WTC11 (cell line): ENCODE measurements at regions not wholly inside any gene's neighbourhood (a gene's known extent, or its start where the extent isn't known, plus 50 kb on each side); places are given as distances from the start of the nearest gene placed in this dataset.
A peak's percentile ranks its signal among the peaks of the same experiment; 100 is the strongest.

Experiments used
- ATAC-seq: fragments of 200-7000 bp; cut with Tn5 transposase; 2 replicates; pipeline ENCODE4 v1.10.0; 2021; ENCODE audit warnings: mild to moderate bottlenecking, moderate library complexity
- CTCF ChIA-PET: fragments of 300-600 bp; sonication (Branson Sonifier 250); formaldehyde crosslinking; loops from one replicate; lab custom pipeline; 2021; ENCODE audit warnings: antibody characterized with exemption; lab: Charles Lee
- POLR2A ChIA-PET: fragments of 350-600 bp; sonication (Branson Sonifier 250); formaldehyde crosslinking; loops from one replicate; lab custom pipeline; 2021; ENCODE audit warnings: antibody characterized with exemption; lab: Charles Lee
- DNase-seq: peaks from one replicate; pipeline ENCODE4 v3.0.0; 2021; ENCODE audit warnings: low spot score
- H3K27ac Mint-ChIP-seq: 2 replicates; pipeline ENCODE4 v1.8.0; 2021; ENCODE audit warnings: mixed read lengths
- H3K27me3 Mint-ChIP-seq: 2 replicates; pipeline ENCODE4 v1.8.0; 2021; ENCODE audit warnings: low read depth, mild to moderate bottlenecking, moderate library complexity, mixed read lengths
- H3K36me3 Mint-ChIP-seq: 2 replicates; pipeline ENCODE4 v1.8.0; 2021; ENCODE audit warnings: mixed read lengths
- H3K4me1 Mint-ChIP-seq: 2 replicates; pipeline ENCODE4 v1.8.0; 2022; ENCODE audit warnings: mixed read lengths
- H3K4me3 Mint-ChIP-seq: 2 replicates; pipeline ENCODE4 v1.8.0; 2021; ENCODE audit warnings: mild to moderate bottlenecking, moderate library complexity, mixed read lengths
- H3K9me3 Mint-ChIP-seq: 2 replicates; pipeline ENCODE4 v1.8.0; 2021; ENCODE audit warnings: mixed read lengths
- ATF1 ChIP-seq: sonication (generic); formaldehyde crosslinking; IDR thresholded peaks from 2 replicates; pipeline ENCODE4 v1.8.1; 2023; ENCODE audit warnings: mild to moderate bottlenecking, moderate library complexity, missing genetic modification reagents
- CREM ChIP-seq: sonication (generic); formaldehyde crosslinking; IDR thresholded peaks from 2 replicates; pipeline ENCODE4 v1.8.1; 2022; ENCODE audit warnings: mild to moderate bottlenecking, missing genetic modification reagents, moderate library complexity
- ELF4 ChIP-seq: sonication (generic); formaldehyde crosslinking; IDR thresholded peaks from 2 replicates; pipeline ENCODE4 v1.8.1; 2022; ENCODE audit warnings: low read depth, mild to moderate bottlenecking, moderate library complexity, missing genetic modification reagents
- FOXJ3 ChIP-seq: sonication (generic); formaldehyde crosslinking; IDR thresholded peaks from 2 replicates; pipeline ENCODE4 v1.9.0; 2021; ENCODE audit warnings: missing genetic modification reagents, mild to moderate bottlenecking, borderline replicate concordance
- FOXP1 ChIP-seq: sonication (generic); formaldehyde crosslinking; IDR thresholded peaks from 2 replicates; pipeline ENCODE4 v1.8.0; 2022; ENCODE audit warnings: missing genetic modification reagents, mild to moderate bottlenecking, moderate library complexity, borderline replicate concordance
- IRF2 ChIP-seq: sonication (generic); formaldehyde crosslinking; IDR thresholded peaks from 2 replicates; pipeline ENCODE4 v1.8.0; 2022; ENCODE audit warnings: low read depth, missing genetic modification reagents, borderline replicate concordance
- MYBL2 ChIP-seq: sonication (generic); formaldehyde crosslinking; IDR thresholded peaks from 2 replicates; pipeline ENCODE4 v1.8.1; 2023; ENCODE audit warnings: mild to moderate bottlenecking, moderate library complexity, missing genetic modification reagents
- NR3C1 ChIP-seq: sonication (generic); formaldehyde crosslinking; conservative IDR thresholded peaks from 2 replicates; pipeline ENCODE4 v1.8.1; 2023; ENCODE audit warnings: low read depth, mild to moderate bottlenecking, missing genetic modification reagents
- OVOL2 ChIP-seq: fragments of 250-450 bp; sonication (Bioruptor Pico); IDR thresholded peaks from 2 replicates; pipeline ENCODE4 v1.9.0; 2021; ENCODE audit warnings: mild to moderate bottlenecking, borderline replicate concordance
- RELA ChIP-seq: sonication (generic); formaldehyde crosslinking; IDR thresholded peaks from 2 replicates; pipeline ENCODE4 v1.8.1; 2022; ENCODE audit warnings: missing genetic modification reagents, mild to moderate bottlenecking, borderline replicate concordance
- SMAD4 ChIP-seq: sonication (generic); formaldehyde crosslinking; IDR thresholded peaks from 2 replicates; pipeline ENCODE4 v1.8.0; 2022; ENCODE audit warnings: mild to moderate bottlenecking, missing genetic modification reagents
- SOX15 ChIP-seq: fragments of 250-450 bp; sonication (Bioruptor Pico); IDR thresholded peaks from 2 replicates; pipeline ENCODE4 v1.9.0; 2021; ENCODE audit warnings: mild to moderate bottlenecking
- TCF7 ChIP-seq: sonication (generic); formaldehyde crosslinking; IDR thresholded peaks from 2 replicates; pipeline ENCODE4 v1.8.0; 2022; ENCODE audit warnings: mild to moderate bottlenecking, low read depth, missing genetic modification reagents, moderate library complexity
- ZNF219 ChIP-seq: sonication (generic); formaldehyde crosslinking; IDR thresholded peaks from 2 replicates; pipeline ENCODE4 v1.8.0; 2023; ENCODE audit warnings: missing genetic modification reagents, mild to moderate bottlenecking, borderline replicate concordance
- ZNF232 ChIP-seq: sonication (generic); formaldehyde crosslinking; IDR thresholded peaks from 2 replicates; pipeline ENCODE4 v1.8.0; 2022; ENCODE audit warnings: mild to moderate bottlenecking, missing genetic modification reagents
- ZNF396 ChIP-seq: fragments of 250-450 bp; sonication (Bioruptor Pico); IDR thresholded peaks from 2 replicates; pipeline ENCODE4 v1.8.0; 2021; ENCODE audit warnings: mild to moderate bottlenecking, moderate library complexity, borderline replicate concordance
- ZNF416 ChIP-seq: fragments of 250-450 bp; sonication (Bioruptor Pico); IDR thresholded peaks from 2 replicates; pipeline ENCODE4 v1.9.0; 2021; ENCODE audit warnings: mild to moderate bottlenecking, inconsistent platforms
- TF ChIP-seq, protein P1 (sequence below): sonication (generic); formaldehyde crosslinking; IDR thresholded peaks from 2 replicates; pipeline ENCODE4 v1.8.0; 2023; ENCODE audit warnings: missing genetic modification reagents
- TF ChIP-seq, protein P2 (sequence below): sonication (generic); formaldehyde crosslinking; IDR thresholded peaks from 2 replicates; pipeline ENCODE4 v1.8.1; 2022; ENCODE audit warnings: missing genetic modification reagents, borderline replicate concordance
- TF ChIP-seq, protein P3 (sequence below): sonication (generic); formaldehyde crosslinking; IDR thresholded peaks from 2 replicates; pipeline ENCODE4 v1.8.0; 2022; ENCODE audit warnings: mild to moderate bottlenecking, missing genetic modification reagents
- TF ChIP-seq, protein P4 (sequence below): sonication (generic); formaldehyde crosslinking; IDR thresholded peaks from 2 replicates; pipeline ENCODE4 v1.8.1; 2023; ENCODE audit warnings: mild to moderate bottlenecking, missing genetic modification reagents, moderate library complexity
- TF ChIP-seq, protein P5 (sequence below): sonication (generic); formaldehyde crosslinking; IDR thresholded peaks from 2 replicates; pipeline ENCODE4 v1.8.0; 2023; ENCODE audit warnings: mild to moderate bottlenecking, missing genetic modification reagents
- TF ChIP-seq, protein P6 (sequence below): fragments of 200-600 bp; IDR thresholded peaks from 2 replicates; pipeline ENCODE4 v1.8.0; 2022; ENCODE audit warnings: antibody characterized with exemption
- TF ChIP-seq, protein P7 (sequence below): sonication (generic); formaldehyde crosslinking; IDR thresholded peaks from 2 replicates; pipeline ENCODE4 v1.8.1; 2023; ENCODE audit warnings: mild to moderate bottlenecking, moderate library complexity, missing genetic modification reagents

DNA sequence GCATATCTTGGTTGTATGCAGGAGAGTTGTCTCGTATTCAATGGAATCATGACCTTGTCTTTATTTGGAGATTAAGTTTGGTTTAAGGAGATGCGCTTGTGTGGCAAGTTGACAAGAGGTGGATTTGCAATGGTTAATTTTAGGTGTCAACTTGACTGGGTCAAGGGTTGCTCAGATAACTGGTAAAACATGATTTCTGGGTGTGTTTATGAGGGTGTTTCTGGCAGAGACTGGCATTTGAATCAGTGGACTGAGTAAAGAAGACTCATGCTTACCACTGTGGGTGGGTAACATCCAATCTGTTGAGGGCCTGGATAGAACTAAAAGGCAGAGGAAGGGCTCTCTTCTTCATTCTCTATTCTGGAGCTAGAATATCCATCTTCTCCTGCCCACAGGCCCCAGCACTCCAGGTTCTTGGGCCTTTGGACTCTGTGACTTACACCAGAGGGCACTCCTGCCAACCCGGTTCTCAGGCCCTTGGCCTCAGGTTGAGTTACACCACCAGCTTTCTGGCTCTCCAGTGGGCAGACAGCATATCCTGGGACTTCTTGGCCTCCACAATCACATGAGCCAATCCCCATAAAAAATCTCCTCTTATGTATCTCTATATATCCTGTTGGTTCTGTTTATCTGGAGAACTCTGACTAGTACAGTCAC lies 141.5 kb upstream of the ARID2 start:
- no peak overlapping the region for H3K27ac Mint-ChIP-seq
- H3K4me3 Mint-ChIP-seq: no peak overlapping the region
- POLR2A ChIA-PET: no interaction called here
- no peaks in the 10 kb centered on the region for H3K36me3 Mint-ChIP-seq
- no peaks in the 10 kb centered on the region for H3K27me3 Mint-ChIP-seq
- DNase-seq (no peak), ATAC-seq (peak; percentile 46; the same call in 1 of the 2 replicates)
- H3K9me3 Mint-ChIP-seq: peaks cover 9% of the 10 kb centered on the region
- no peaks in the 10 kb centered on the region for H3K4me1 Mint-ChIP-seq
- TF ChIP-seq ZNF396 (CRISPR knock-in tag): no peak
- TF ChIP-seq OVOL2: no peak
- TF ChIP-seq FOXJ3 (CRISPR knock-in tag): no peak
- TF ChIP-seq, protein P1, sequence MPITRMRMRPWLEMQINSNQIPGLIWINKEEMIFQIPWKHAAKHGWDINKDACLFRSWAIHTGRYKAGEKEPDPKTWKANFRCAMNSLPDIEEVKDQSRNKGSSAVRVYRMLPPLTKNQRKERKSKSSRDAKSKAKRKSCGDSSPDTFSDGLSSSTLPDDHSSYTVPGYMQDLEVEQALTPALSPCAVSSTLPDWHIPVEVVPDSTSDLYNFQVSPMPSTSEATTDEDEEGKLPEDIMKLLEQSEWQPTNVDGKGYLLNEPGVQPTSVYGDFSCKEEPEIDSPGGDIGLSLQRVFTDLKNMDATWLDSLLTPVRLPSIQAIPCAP (CRISPR knock-in tag): no peak
- no peak for TF ChIP-seq ZNF232 (CRISPR knock-in tag)
- TF ChIP-seq, protein P2, sequence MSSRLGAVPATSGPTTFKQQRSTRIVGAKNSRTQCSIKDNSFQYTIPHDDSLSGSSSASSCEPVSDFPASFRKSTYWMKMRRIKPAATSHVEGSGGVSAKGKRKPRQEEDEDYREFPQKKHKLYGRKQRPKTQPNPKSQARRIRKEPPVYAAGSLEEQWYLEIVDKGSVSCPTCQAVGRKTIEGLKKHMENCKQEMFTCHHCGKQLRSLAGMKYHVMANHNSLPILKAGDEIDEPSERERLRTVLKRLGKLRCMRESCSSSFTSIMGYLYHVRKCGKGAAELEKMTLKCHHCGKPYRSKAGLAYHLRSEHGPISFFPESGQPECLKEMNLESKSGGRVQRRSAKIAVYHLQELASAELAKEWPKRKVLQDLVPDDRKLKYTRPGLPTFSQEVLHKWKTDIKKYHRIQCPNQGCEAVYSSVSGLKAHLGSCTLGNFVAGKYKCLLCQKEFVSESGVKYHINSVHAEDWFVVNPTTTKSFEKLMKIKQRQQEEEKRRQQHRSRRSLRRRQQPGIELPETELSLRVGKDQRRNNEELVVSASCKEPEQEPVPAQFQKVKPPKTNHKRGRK (CRISPR knock-in tag): no peak
- TF ChIP-seq SOX15 (CRISPR knock-in tag): no peak
- TF ChIP-seq NR3C1 (CRISPR knock-in tag): no peak
- TF ChIP-seq ATF1 (CRISPR knock-in tag): no peak
- no peak for TF ChIP-seq IRF2 (CRISPR knock-in tag)
- TF ChIP-seq ZNF416 (CRISPR knock-in tag): no peak
- TF ChIP-seq, protein P3, sequence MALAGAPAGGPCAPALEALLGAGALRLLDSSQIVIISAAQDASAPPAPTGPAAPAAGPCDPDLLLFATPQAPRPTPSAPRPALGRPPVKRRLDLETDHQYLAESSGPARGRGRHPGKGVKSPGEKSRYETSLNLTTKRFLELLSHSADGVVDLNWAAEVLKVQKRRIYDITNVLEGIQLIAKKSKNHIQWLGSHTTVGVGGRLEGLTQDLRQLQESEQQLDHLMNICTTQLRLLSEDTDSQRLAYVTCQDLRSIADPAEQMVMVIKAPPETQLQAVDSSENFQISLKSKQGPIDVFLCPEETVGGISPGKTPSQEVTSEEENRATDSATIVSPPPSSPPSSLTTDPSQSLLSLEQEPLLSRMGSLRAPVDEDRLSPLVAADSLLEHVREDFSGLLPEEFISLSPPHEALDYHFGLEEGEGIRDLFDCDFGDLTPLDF (CRISPR knock-in tag): no peak
- TF ChIP-seq, protein P4, sequence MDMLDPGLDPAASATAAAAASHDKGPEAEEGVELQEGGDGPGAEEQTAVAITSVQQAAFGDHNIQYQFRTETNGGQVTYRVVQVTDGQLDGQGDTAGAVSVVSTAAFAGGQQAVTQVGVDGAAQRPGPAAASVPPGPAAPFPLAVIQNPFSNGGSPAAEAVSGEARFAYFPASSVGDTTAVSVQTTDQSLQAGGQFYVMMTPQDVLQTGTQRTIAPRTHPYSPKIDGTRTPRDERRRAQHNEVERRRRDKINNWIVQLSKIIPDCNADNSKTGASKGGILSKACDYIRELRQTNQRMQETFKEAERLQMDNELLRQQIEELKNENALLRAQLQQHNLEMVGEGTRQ (CRISPR knock-in tag): no peak
- no peak for TF ChIP-seq RELA (CRISPR knock-in tag)
- TF ChIP-seq FOXP1 (CRISPR knock-in tag): no peak
- no peak for TF ChIP-seq ZNF219
- TF ChIP-seq TCF7: no peak
- TF ChIP-seq ELF4 (CRISPR knock-in tag): no peak
- CTCF ChIA-PET: interaction anchor here (1.0 kb wide), 1 partner anchor 137 kb away, joined by 3 read pairs; no protein-coding TSS in a partner anchor

DNA sequence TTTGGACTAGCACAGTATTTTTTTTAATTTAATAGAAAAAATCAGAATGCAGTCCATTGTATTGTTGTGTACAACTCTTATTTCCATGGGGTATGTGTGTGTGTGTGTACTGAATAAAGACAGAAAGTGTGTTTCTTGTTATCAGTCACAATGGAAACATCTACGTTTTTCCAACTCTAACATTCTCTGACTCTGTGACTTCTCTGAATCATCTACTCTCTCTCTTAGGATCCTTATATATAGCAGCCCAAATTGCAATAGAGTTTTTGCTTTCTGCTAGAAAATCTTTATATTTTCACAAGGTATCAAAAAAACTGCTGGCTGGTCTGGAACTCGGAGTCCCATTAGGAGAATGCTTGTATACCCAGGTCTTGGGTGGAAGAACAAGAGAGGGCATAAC lies 138.9 kb upstream of the ARID2 start:
- ChIA-PET POLR2A (no interaction called here), CTCF (no interaction called here)
- TF ChIP-seq CREM (CRISPR knock-in tag) (no peak), MYBL2 (CRISPR knock-in tag) (no peak), TCF7 (no peak), RELA (CRISPR knock-in tag) (no peak), ZNF416 (CRISPR knock-in tag) (no peak), SMAD4 (CRISPR knock-in tag) (no peak)
- TF ChIP-seq, protein P5, sequence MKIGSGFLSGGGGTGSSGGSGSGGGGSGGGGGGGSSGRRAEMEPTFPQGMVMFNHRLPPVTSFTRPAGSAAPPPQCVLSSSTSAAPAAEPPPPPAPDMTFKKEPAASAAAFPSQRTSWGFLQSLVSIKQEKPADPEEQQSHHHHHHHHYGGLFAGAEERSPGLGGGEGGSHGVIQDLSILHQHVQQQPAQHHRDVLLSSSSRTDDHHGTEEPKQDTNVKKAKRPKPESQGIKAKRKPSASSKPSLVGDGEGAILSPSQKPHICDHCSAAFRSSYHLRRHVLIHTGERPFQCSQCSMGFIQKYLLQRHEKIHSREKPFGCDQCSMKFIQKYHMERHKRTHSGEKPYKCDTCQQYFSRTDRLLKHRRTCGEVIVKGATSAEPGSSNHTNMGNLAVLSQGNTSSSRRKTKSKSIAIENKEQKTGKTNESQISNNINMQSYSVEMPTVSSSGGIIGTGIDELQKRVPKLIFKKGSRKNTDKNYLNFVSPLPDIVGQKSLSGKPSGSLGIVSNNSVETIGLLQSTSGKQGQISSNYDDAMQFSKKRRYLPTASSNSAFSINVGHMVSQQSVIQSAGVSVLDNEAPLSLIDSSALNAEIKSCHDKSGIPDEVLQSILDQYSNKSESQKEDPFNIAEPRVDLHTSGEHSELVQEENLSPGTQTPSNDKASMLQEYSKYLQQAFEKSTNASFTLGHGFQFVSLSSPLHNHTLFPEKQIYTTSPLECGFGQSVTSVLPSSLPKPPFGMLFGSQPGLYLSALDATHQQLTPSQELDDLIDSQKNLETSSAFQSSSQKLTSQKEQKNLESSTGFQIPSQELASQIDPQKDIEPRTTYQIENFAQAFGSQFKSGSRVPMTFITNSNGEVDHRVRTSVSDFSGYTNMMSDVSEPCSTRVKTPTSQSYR: no peak
- TF ChIP-seq, protein P6, sequence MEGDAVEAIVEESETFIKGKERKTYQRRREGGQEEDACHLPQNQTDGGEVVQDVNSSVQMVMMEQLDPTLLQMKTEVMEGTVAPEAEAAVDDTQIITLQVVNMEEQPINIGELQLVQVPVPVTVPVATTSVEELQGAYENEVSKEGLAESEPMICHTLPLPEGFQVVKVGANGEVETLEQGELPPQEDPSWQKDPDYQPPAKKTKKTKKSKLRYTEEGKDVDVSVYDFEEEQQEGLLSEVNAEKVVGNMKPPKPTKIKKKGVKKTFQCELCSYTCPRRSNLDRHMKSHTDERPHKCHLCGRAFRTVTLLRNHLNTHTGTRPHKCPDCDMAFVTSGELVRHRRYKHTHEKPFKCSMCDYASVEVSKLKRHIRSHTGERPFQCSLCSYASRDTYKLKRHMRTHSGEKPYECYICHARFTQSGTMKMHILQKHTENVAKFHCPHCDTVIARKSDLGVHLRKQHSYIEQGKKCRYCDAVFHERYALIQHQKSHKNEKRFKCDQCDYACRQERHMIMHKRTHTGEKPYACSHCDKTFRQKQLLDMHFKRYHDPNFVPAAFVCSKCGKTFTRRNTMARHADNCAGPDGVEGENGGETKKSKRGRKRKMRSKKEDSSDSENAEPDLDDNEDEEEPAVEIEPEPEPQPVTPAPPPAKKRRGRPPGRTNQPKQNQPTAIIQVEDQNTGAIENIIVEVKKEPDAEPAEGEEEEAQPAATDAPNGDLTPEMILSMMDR: no peak
- TF ChIP-seq, protein P7, sequence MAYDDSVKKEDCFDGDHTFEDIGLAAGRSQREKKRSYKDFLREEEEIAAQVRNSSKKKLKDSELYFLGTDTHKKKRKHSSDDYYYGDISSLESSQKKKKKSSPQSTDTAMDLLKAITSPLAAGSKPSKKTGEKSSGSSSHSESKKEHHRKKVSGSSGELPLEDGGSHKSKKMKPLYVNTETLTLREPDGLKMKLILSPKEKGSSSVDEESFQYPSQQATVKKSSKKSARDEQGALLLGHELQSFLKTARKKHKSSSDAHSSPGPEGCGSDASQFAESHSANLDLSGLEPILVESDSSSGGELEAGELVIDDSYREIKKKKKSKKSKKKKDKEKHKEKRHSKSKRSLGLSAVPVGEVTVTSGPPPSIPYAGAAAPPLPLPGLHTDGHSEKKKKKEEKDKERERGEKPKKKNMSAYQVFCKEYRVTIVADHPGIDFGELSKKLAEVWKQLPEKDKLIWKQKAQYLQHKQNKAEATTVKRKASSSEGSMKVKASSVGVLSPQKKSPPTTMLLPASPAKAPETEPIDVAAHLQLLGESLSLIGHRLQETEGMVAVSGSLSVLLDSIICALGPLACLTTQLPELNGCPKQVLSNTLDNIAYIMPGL (CRISPR knock-in tag): no peak
- Mint-ChIP-seq H3K36me3 (no peaks in the 10 kb centered on the region), H3K4me1 (no peaks in the 10 kb centered on the region), H3K27me3 (no peaks in the 10 kb centered on the region), H3K4me3 (no peak overlapping the region), H3K27ac (no peak overlapping the region), H3K9me3 (peaks cover 15% of the 10 kb centered on the region)
- ATAC-seq (no peak), DNase-seq (no peak)
